SU-DHL-6 (cell line): ENCODE measurements at regions not wholly inside any gene's neighbourhood (a gene's known extent, or its start where the extent isn't known, plus 50 kb on each side); places are given as distances from the start of the nearest gene placed in this dataset.

Experiments
- H2AFZ ChIP-seq: fragments of 200-600 bp; sonication (generic); 2 replicates; pipeline ENCODE4 v1.6.1; 2014; ENCODE audit warnings: low read depth, mild to moderate bottlenecking, moderate library complexity, mixed read lengths, antibody characterized with exemption, low read length; ENCODE audit not compliant: severe bottlenecking
- H3F3A ChIP-seq: fragments of 200-600 bp; shearing (Covaris generic); 2 replicates; pipeline ENCODE4 v1.6.0; 2016; ENCODE audit warnings: antibody characterized with exemption, mild to moderate bottlenecking; ENCODE audit not compliant: insufficient read depth
- H3K27ac ChIP-seq: fragments of 200-600 bp; sonication (generic); 2 replicates; pipeline ENCODE4 v1.5.1; 2016; ENCODE audit warnings: low read depth, mild to moderate bottlenecking, low read length, moderate library complexity, mixed read lengths
- H3K27me3 ChIP-seq: fragments of 200-600 bp; sonication (generic), shearing (Covaris generic); 2 replicates; pipeline ENCODE4 v1.6.0; 2014; ENCODE audit warnings: mild to moderate bottlenecking, low read length
- H3K36me3 ChIP-seq: fragments of 200-600 bp; sonication (generic); 2 replicates; pipeline ENCODE4 v1.6.1; 2014; ENCODE audit warnings: mild to moderate bottlenecking, low read length, mixed read lengths
- H3K4me2 ChIP-seq: fragments of 300-600, 200-600 bp; shearing (Covaris generic), sonication (generic); 2 replicates; pipeline ENCODE4 v1.6.0; 2014; ENCODE audit warnings: low read length, low read depth, mild to moderate bottlenecking; ENCODE audit not compliant: poor library complexity, severe bottlenecking
- H3K4me3 ChIP-seq: fragments of 200-600 bp; sonication (generic); 2 replicates; pipeline ENCODE4 v1.5.1; 2014; ENCODE audit warnings: antibody characterized with exemption, low read length, mild to moderate bottlenecking, mixed read lengths; ENCODE audit not compliant: insufficient read depth, poor library complexity, severe bottlenecking
- H3K79me2 ChIP-seq: fragments of 200-600 bp; sonication (generic); 2 replicates; pipeline ENCODE4 v1.6.1; 2014; ENCODE audit warnings: mild to moderate bottlenecking, low read length, moderate library complexity; ENCODE audit not compliant: insufficient read depth
- H3K9ac ChIP-seq: fragments of 200-600 bp; sonication (generic); 2 replicates; pipeline ENCODE4 v1.7.0; 2014; ENCODE audit warnings: mild to moderate bottlenecking, low read length
- H3K9me2 ChIP-seq: fragments of 200-600 bp; sonication (generic); replicated peaks from 2 replicates; pipeline ENCODE4 v1.6.1; 2014; ENCODE audit warnings: low read length; ENCODE audit not compliant: insufficient read depth
- H3K9me3 ChIP-seq: fragments of 200-600 bp; sonication (generic); 2 replicates; pipeline ENCODE4 v1.6.1; 2014; ENCODE audit warnings: low read length, mixed read lengths; ENCODE audit not compliant: insufficient read depth
- H4K20me1 ChIP-seq: fragments of 200-600 bp; sonication (generic); 2 replicates; pipeline ENCODE4 v1.6.1; 2014; ENCODE audit warnings: low read depth, mild to moderate bottlenecking, antibody characterized with exemption, low read length, moderate library complexity, mixed read lengths
- CTCF ChIP-seq: fragments of 200-600 bp; sonication (generic); IDR thresholded peaks from one replicate; pipeline ENCODE4 v1.5.1; 2017; ENCODE audit warnings: antibody characterized with exemption, mild to moderate bottlenecking, low read length, moderate library complexity; ENCODE audit not compliant: insufficient read depth, poor library complexity, severe bottlenecking
- EZH2phosphoT487 ChIP-seq: fragments of 200-600 bp; sonication (generic), shearing (Covaris generic); conservative IDR thresholded peaks from 2 replicates; pipeline ENCODE4 v1.6.1; 2018; ENCODE audit warnings: mild to moderate bottlenecking, antibody characterized with exemption, low read length, moderate library complexity, mixed read lengths

- Histone ChIP-seq H3K27me3 (no peaks in the 10 kb centered on the region), H3K4me2 (no peak overlapping the region), H2AFZ (no peak overlapping the region), H3K9me2 (no peaks in the 10 kb centered on the region), H3K4me3 (no peak overlapping the region), H3K27ac (no peak overlapping the region), H3K9me3 (no peaks in the 10 kb centered on the region), H4K20me1 (no peaks in the 10 kb centered on the region), H3K79me2 (no peaks in the 10 kb centered on the region), H3K9ac (no peak overlapping the region), H3K36me3 (no peaks in the 10 kb centered on the region), H3F3A (no peaks in the 10 kb centered on the region)
- TF ChIP-seq EZH2phosphoT487 (no peak), CTCF (no peak)
Measured at GRCh38 chr10:78700413-78700812, 368.4 kb upstream of the ZMIZ1 start.

- H3K27me3 ChIP-seq: no peaks in the 10 kb centered on the region
- H3K9me2 ChIP-seq: no peaks in the 10 kb centered on the region
- H3K4me3 ChIP-seq: no peak overlapping the region
- no peaks in the 10 kb centered on the region for H3K9me3 ChIP-seq
- no peak overlapping the region for H3K9ac ChIP-seq
- H3K36me3 ChIP-seq: no peaks in the 10 kb centered on the region
- H3K27ac ChIP-seq: no peak overlapping the region
- no peaks in the 10 kb centered on the region for H3K79me2 ChIP-seq
- no peak overlapping the region for H2AFZ ChIP-seq
- no peaks in the 10 kb centered on the region for H3F3A ChIP-seq
- H4K20me1 ChIP-seq: no peaks in the 10 kb centered on the region
- TF ChIP-seq EZH2phosphoT487 (no peak), CTCF (no peak)
- H3K4me2 ChIP-seq: no peak overlapping the region
Measured at GRCh38 chr10:78700816-78701520, 367.8 kb upstream of the ZMIZ1 start.

GRCh38 chr10:78702186-78702585, 366.6 kb upstream of the ZMIZ1 start:
- H3F3A ChIP-seq: no peaks in the 10 kb centered on the region
- no peak overlapping the region for H2AFZ ChIP-seq
- H3K27ac ChIP-seq: no peak overlapping the region
- H3K9me2 ChIP-seq: no peaks in the 10 kb centered on the region
- no peak overlapping the region for H3K9ac ChIP-seq
- no peaks in the 10 kb centered on the region for H4K20me1 ChIP-seq
- H3K4me2 ChIP-seq: no peak overlapping the region
- H3K79me2 ChIP-seq: no peaks in the 10 kb centered on the region
- no peak for TF ChIP-seq CTCF
- no peak for TF ChIP-seq EZH2phosphoT487
- no peaks in the 10 kb centered on the region for H3K9me3 ChIP-seq
- no peak overlapping the region for H3K4me3 ChIP-seq
- H3K36me3 ChIP-seq: no peaks in the 10 kb centered on the region
- no peaks in the 10 kb centered on the region for H3K27me3 ChIP-seq
